GM12864 (cell line): ENCODE measurements at regions not wholly inside any gene's neighbourhood (a gene's known extent, or its start where the extent isn't known, plus 50 kb on each side); places are given as distances from the start of the nearest gene placed in this dataset.

Experiments
- DNase-seq: peaks from one replicate; pipeline ENCODE4 v3.0.0-alpha.2; 2011; ENCODE audit warnings: low read depth
- H3K4me3 ChIP-seq: 2 replicates; pipeline ENCODE4 v1.5.1; 2011; ENCODE audit warnings: mild to moderate bottlenecking, low read depth, low read length, control low read depth
- CTCF ChIP-seq: IDR thresholded peaks from 2 replicates; pipeline ENCODE4 v1.5.1; 2011; ENCODE audit warnings: low read depth, mild to moderate bottlenecking, moderate library complexity, low read length, control low read depth, inconsistent platforms; ENCODE audit errors: missing control alignments

- H3K4me3 ChIP-seq = no peak overlapping the region
- no peak for TF ChIP-seq CTCF
- DNase-seq = no peak
These were observed 141.1 kb upstream of the KIT start for GRCh38 chr4:54516556-54517215.

- no peak overlapping the region for H3K4me3 ChIP-seq
- DNase-seq = no peak
- no peak for TF ChIP-seq CTCF
These were observed 139.8 kb upstream of the KIT start for GRCh38 chr4:54517781-54518444.

GRCh38 chr4:54525602-54526001 is 132.2 kb upstream of the KIT start:
- no peak for TF ChIP-seq CTCF
- no peak for DNase-seq
- no peak overlapping the region for H3K4me3 ChIP-seq

GRCh38 chr4:54526560-54526959 is 131.2 kb upstream of the KIT start:
- no peak for DNase-seq
- no peak for TF ChIP-seq CTCF
- H3K4me3 ChIP-seq = no peak overlapping the region

- no peak for DNase-seq
- H3K4me3 ChIP-seq = no peak overlapping the region
- TF ChIP-seq CTCF = no peak
These were observed 130.2 kb upstream of the KIT start for GRCh38 chr4:54527532-54527931.

- no peak for TF ChIP-seq CTCF
These were observed 118.2 kb upstream of the KIT start for GRCh38 chr4:54539500-54540029.

More at GRCh38 chr4:54539500-54540029, 118.2 kb upstream of the KIT start:
- no peak for DNase-seq
- no peak overlapping the region for H3K4me3 ChIP-seq
